GM23338 (cell line): ENCODE measurements at regions not wholly inside any gene's neighbourhood (a gene's known extent, or its start where the extent isn't known, plus 50 kb on each side); places are given as distances from the start of the nearest gene placed in this dataset.
"Not testable (repeated sequence)": the region's sequence is repeated elsewhere in the genome, so short reads cannot be mapped to it uniquely, and the experiment has no call there.

ENCODE experiments used
- ATAC-seq: fragments of 200-7000 bp; cut with Tn5 transposase; 3 replicates; pipeline ENCODE4 v1.9.1; 2020
- DNase-seq: peaks from one replicate; pipeline ENCODE4 v3.0.0-alpha.2; 2015; ENCODE audit warnings: low spot score
- H2AFZ ChIP-seq: fragments of 200-600 bp; sonication (generic); 2 replicates; pipeline ENCODE4 v1.8.0; 2016; ENCODE audit warnings: antibody characterized with exemption, mild to moderate bottlenecking, moderate library complexity
- H3F3A ChIP-seq: fragments of 200-600 bp; sonication (generic); replicated peaks from 2 replicates; pipeline ENCODE4 v1.8.0; 2017; ENCODE audit warnings: antibody characterized with exemption, mixed run types, low read depth
- H3K27ac ChIP-seq: fragments of 200-600 bp; sonication (generic); 2 replicates; pipeline ENCODE4 v1.6.1; 2016; ENCODE audit warnings: low read depth
- H3K27me3 ChIP-seq: fragments of 200-600 bp; sonication (generic); 2 replicates; pipeline ENCODE4 v1.8.0; 2016; ENCODE audit warnings: mild to moderate bottlenecking, mixed run types, moderate library complexity; ENCODE audit not compliant: insufficient read depth
- H3K36me3 ChIP-seq: fragments of 200-600 bp; sonication (generic); 2 replicates; pipeline ENCODE4 v1.8.0; 2016; ENCODE audit warnings: mild to moderate bottlenecking; ENCODE audit not compliant: insufficient read depth
- H3K4me1 ChIP-seq: fragments of 200-600 bp; sonication (generic); 2 replicates; pipeline ENCODE4 v1.8.0; 2016; ENCODE audit warnings: mild to moderate bottlenecking, moderate library complexity; ENCODE audit not compliant: insufficient read depth
- H3K4me2 ChIP-seq: fragments of 200-600 bp; sonication (generic); 2 replicates; pipeline ENCODE4 v1.7.1; 2017; ENCODE audit warnings: mixed run types
- H3K4me3 ChIP-seq: fragments of 200-600 bp; sonication (generic); 2 replicates; pipeline ENCODE4 v1.6.1; 2016; ENCODE audit warnings: mixed run types
- H3K79me2 ChIP-seq: fragments of 200-600 bp; sonication (generic); replicated peaks from 2 replicates; pipeline ENCODE4 v1.8.0; 2017; ENCODE audit warnings: mild to moderate bottlenecking; ENCODE audit not compliant: insufficient read depth
- H3K9me2 ChIP-seq: fragments of 200-600 bp; sonication (generic); 2 replicates; pipeline ENCODE4 v1.8.0; 2017; ENCODE audit not compliant: insufficient read depth
- H4K20me1 ChIP-seq: fragments of 200-600 bp; sonication (generic); replicated peaks from 2 replicates; pipeline ENCODE4 v1.8.0; 2017; ENCODE audit warnings: mild to moderate bottlenecking; ENCODE audit not compliant: insufficient read depth
- H3K27ac Mint-ChIP-seq: 2 replicates; pipeline ENCODE4 v1.8.0; 2020; ENCODE audit warnings: inconsistent platforms, mild to moderate bottlenecking, moderate library complexity, mixed read lengths
- H3K27me3 Mint-ChIP-seq: 3 replicates; pipeline ENCODE4 v1.8.0; 2022; ENCODE audit warnings: low read depth, mild to moderate bottlenecking, moderate library complexity, mixed read lengths, inconsistent platforms; ENCODE audit not compliant: insufficient read depth, poor library complexity
- H3K36me3 Mint-ChIP-seq: 3 replicates; pipeline ENCODE4 v1.8.0; 2021; ENCODE audit warnings: low read depth, mild to moderate bottlenecking, inconsistent platforms, moderate library complexity, mixed read lengths
- H3K4me1 Mint-ChIP-seq: 3 replicates; pipeline ENCODE4 v1.8.0; 2020; ENCODE audit warnings: mild to moderate bottlenecking, inconsistent platforms, mixed read lengths
- H3K4me3 Mint-ChIP-seq: 3 replicates; pipeline ENCODE4 v1.8.0; 2021; ENCODE audit warnings: moderate library complexity, mild to moderate bottlenecking, inconsistent platforms, mixed read lengths
- H3K9me3 Mint-ChIP-seq: 3 replicates; pipeline ENCODE4 v1.8.0; 2020; ENCODE audit warnings: moderate library complexity, mild to moderate bottlenecking, inconsistent platforms, mixed read lengths
- CREB1 ChIP-seq: fragments of 250-450 bp; sonication (Bioruptor Pico); IDR thresholded peaks from 2 replicates; pipeline ENCODE4 v1.5.0; 2020; ENCODE audit warnings: low read depth, mild to moderate bottlenecking, moderate library complexity
- JUNB ChIP-seq: IDR thresholded peaks from one replicate; pipeline ENCODE4 v1.6.1; 2016; ENCODE audit warnings: antibody characterized with exemption; ENCODE audit not compliant: unreplicated experiment
- NANOG ChIP-seq: IDR thresholded peaks from 2 replicates; pipeline ENCODE4 v1.6.1; 2016; ENCODE audit warnings: antibody characterized with exemption, borderline replicate concordance
- REST ChIP-seq: IDR thresholded peaks from one replicate; pipeline ENCODE4 v1.6.1; 2018; ENCODE audit warnings: antibody characterized with exemption; ENCODE audit not compliant: unreplicated experiment
- ZNF114 ChIP-seq: fragments of 250-450 bp; sonication (Bioruptor Pico); IDR thresholded peaks from 2 replicates; pipeline ENCODE4 v1.5.0; 2020; ENCODE audit warnings: mild to moderate bottlenecking, moderate library complexity
- TF ChIP-seq, protein P1 (sequence below), 2 experiments: fragments of 200-600 bp in 1 of 2; sonication (generic) in 1 of 2; conservative IDR thresholded peaks; 2 replicates each; pipeline versions ENCODE4 v1.5.1 to v1.6.1; 2016 to 2017; ENCODE audit warnings: antibody characterized with exemption in 2 of 2, low read depth in 2 of 2, mild to moderate bottlenecking in 2 of 2, moderate library complexity in 1 of 2

- not testable (repeated sequence) for H3K4me3 Mint-ChIP-seq, DNase-seq
These were observed 101.8 kb downstream of the HNRNPD start for GRCh38 chr4:82271915-82272480.

GRCh38 chr4:82268826-82269193 is 105.0 kb downstream of the HNRNPD start:
- H3K27me3 ChIP-seq = no peaks in the 10 kb centered on the region
- peaks cover 9% of the 10 kb centered on the region; the same call in 1 of the 2 replicates for H3K4me1 ChIP-seq
- no peak overlapping the region for H2AFZ ChIP-seq
- TF ChIP-seq ZNF114 (no peak), CREB1 (CRISPR knock-in tag) (no peak), REST (no peak), JUNB (no peak)
- Mint-ChIP-seq H3K36me3 (no peaks in the 10 kb centered on the region), H3K4me3 (no peak overlapping the region; the same call in 2 of the 3 replicates), H3K9me3 (peaks cover 3% of the 10 kb centered on the region; the same call in 2 of the 3 replicates), H3K27ac (no peak overlapping the region), H3K27me3 (peaks cover 5% of the 10 kb centered on the region), H3K4me1 (peaks cover 13% of the 10 kb centered on the region)
- 0 out of 2 replicates have a peak, but pooled peaks cover 3% of the 10 kb centered on the region for H3K9me2 ChIP-seq
- no peaks in the 10 kb centered on the region for H3K36me3 ChIP-seq
- no peak overlapping the region for H3K27ac ChIP-seq
- H4K20me1 ChIP-seq = no peaks in the 10 kb centered on the region
- H3K79me2 ChIP-seq = no peaks in the 10 kb centered on the region
- H3K4me2 ChIP-seq = no peak overlapping the region
- ATAC-seq = no peak
- H3F3A ChIP-seq = no peaks in the 10 kb centered on the region
- DNase-seq = no peak
- H3K4me3 ChIP-seq = no peak overlapping the region

More at GRCh38 chr4:82271915-82272480, 101.8 kb downstream of the HNRNPD start:
- ATAC-seq, H3K9me2 ChIP-seq, H3K36me3 ChIP-seq, H3F3A ChIP-seq, H3K4me1 ChIP-seq, H3K36me3 Mint-ChIP-seq, H3K27me3 ChIP-seq, H3K27ac Mint-ChIP-seq, H3K79me2 ChIP-seq, H3K9me3 Mint-ChIP-seq, H3K4me3 ChIP-seq, H3K27ac ChIP-seq, H4K20me1 ChIP-seq, H3K4me2 ChIP-seq, H3K27me3 Mint-ChIP-seq: not testable (repeated sequence)
- peak overlapping the region; percentile 63; the same call in 1 of the 2 replicates for H2AFZ ChIP-seq
- peaks cover 13% of the 10 kb centered on the region for H3K4me1 Mint-ChIP-seq

- H3K27ac Mint-ChIP-seq = peak overlapping the region; percentile 26
- ATAC-seq = peak; percentile 99
- H3K27me3 Mint-ChIP-seq = peaks cover 5% of the 10 kb centered on the region
- DNase-seq = peak; percentile 87
- Histone ChIP-seq H3F3A (no peaks in the 10 kb centered on the region), H4K20me1 (no peaks in the 10 kb centered on the region), H3K9me2 (0 out of 2 replicates have a peak, but pooled peaks cover 3% of the 10 kb centered on the region), H3K36me3 (no peaks in the 10 kb centered on the region), H3K4me3 (peak overlapping the region; percentile 20; the same call in 1 of the 2 replicates), H3K4me1 (peaks cover 9% of the 10 kb centered on the region; the same call in 1 of the 2 replicates), H3K27ac (no peak overlapping the region), H3K27me3 (no peaks in the 10 kb centered on the region), H3K4me2 (peak overlapping the region; percentile 56), H3K79me2 (no peaks in the 10 kb centered on the region), H2AFZ (peak overlapping the region; percentile 72; the same call in 1 of the 2 replicates)
- H3K36me3 Mint-ChIP-seq = no peaks in the 10 kb centered on the region
- H3K4me3 Mint-ChIP-seq = no peak overlapping the region; the same call in 2 of the 3 replicates
- H3K4me1 Mint-ChIP-seq = peaks cover 13% of the 10 kb centered on the region
- peaks cover 3% of the 10 kb centered on the region; the same call in 2 of the 3 replicates for H3K9me3 Mint-ChIP-seq
- TF ChIP-seq, protein P1, sequence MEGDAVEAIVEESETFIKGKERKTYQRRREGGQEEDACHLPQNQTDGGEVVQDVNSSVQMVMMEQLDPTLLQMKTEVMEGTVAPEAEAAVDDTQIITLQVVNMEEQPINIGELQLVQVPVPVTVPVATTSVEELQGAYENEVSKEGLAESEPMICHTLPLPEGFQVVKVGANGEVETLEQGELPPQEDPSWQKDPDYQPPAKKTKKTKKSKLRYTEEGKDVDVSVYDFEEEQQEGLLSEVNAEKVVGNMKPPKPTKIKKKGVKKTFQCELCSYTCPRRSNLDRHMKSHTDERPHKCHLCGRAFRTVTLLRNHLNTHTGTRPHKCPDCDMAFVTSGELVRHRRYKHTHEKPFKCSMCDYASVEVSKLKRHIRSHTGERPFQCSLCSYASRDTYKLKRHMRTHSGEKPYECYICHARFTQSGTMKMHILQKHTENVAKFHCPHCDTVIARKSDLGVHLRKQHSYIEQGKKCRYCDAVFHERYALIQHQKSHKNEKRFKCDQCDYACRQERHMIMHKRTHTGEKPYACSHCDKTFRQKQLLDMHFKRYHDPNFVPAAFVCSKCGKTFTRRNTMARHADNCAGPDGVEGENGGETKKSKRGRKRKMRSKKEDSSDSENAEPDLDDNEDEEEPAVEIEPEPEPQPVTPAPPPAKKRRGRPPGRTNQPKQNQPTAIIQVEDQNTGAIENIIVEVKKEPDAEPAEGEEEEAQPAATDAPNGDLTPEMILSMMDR (conservative IDR thresholded peaks at IDR 0.05; ENCODE audit: low read depth in 2 of 2) = peak; percentile 88 to 96
- TF ChIP-seq NANOG = no peak
These were observed 105.6 kb downstream of the HNRNPD start for GRCh38 chr4:82268050-82268825.
